HG03378 (cell line): ENCODE measurements at regions not wholly inside any gene's neighbourhood (a gene's known extent, or its start where the extent isn't known, plus 50 kb on each side); places are given as distances from the start of the nearest gene placed in this dataset.

Source experiments
- ATAC-seq: cut with Tn5 transposase; IDR thresholded peaks from one replicate; pipeline ENCODE4 v1.9.1; 2021; ENCODE audit warnings: mild to moderate bottlenecking, moderate library complexity; ENCODE audit not compliant: unreplicated experiment

- ATAC-seq: no peak
These were observed 139.0 kb downstream of the IRX1 start for GRCh38 chr5:3734632-3735031.

GRCh38 chr5:3736466-3736865 is 140.8 kb downstream of the IRX1 start:
- ATAC-seq: no peak

DNA sequence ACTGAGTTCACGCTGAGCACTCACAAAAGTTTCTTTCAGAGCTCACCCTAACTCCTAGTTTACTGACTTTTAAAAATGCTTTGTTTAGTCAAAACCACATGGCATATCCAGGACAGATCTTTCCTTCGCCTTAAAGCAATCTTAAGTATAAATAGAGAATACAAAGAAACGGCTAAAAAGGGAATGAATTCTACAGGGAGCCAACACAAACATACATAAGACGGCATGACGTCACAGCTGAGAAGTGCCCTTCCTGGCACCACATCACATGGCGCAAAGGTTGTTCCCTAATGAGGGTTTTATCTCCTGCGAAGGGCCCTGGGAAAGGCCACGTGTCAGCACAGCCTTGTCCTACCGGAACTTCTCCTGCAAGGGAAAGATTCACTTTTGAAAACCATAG is 141.3 kb downstream of the IRX1 start:
- no peak for ATAC-seq

GRCh38 chr5:3738919-3739318 is 143.3 kb downstream of the IRX1 start:
- ATAC-seq: no peak

DNA sequence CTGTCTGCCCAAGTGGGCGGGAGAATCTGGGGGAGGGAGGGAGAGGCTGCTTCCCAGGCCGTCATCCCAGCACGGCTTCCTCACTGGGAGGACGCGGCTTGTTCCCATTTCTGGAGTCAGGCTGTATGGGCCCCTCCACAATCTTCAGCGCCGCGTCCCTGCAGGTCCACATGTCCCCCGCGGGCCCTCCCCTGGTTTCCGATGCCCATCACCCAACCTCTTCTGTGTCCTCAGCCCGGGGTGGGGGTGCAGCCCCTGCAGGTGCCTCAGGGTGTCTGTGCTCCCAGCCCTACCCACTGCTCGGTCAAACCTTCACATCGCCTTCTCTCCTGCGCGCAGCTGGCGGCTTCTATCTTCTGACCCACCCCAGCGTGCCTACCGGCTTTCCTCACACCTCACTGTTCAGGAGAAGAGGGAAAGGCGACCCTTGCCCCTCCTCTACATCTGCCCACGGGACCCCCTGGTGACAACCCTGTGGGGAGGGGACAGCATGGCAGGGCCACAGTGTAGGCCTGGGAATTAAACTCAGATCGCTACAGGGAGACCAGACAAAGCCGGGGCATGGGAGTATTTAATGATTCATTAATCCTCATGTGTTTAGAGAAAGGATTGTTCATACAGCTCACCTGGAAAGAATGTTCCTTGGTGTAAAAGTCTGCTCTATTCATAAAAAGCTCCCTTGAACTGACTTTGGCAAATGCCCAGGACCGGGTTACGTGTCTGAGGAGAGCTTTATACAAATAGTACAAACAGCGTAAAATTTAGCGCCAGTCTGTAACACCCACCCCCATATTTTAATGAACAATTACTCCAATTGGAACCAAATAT is 145.1 kb downstream of the IRX1 start:
- ATAC-seq: no peak

GRCh38 chr5:3741374-3741770 is 145.7 kb downstream of the IRX1 start:
- no peak for ATAC-seq

GRCh38 chr5:3742750-3743149 is 147.1 kb downstream of the IRX1 start:
- ATAC-seq: no peak

GRCh38 chr5:3751846-3752245 is 156.2 kb downstream of the IRX1 start:
- ATAC-seq: no peak

GRCh38 chr5:3778000-3778550 is 182.4 kb downstream of the IRX1 start:
- ATAC-seq: no peak

GRCh38 chr5:3778945-3779344 is 183.3 kb downstream of the IRX1 start:
- no peak for ATAC-seq

DNA sequence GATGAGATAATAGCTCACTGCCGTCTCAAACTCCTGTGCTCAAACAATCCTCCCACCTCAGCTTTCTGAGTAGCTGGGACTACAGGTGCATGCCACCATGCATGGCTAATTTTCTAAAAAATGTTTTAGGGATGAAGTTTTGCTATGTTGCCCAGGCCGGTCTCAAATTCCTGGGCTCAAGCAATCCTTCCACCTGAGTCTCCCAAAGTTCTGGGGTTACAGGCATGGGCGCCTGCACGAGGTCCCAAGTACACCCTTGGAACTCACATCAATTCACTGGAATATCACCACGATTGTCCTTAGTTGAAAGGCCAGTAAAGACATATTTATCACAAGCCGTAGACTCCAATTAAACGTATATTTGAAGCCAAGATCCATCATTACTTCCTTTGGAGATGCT is 184.6 kb downstream of the IRX1 start:
- ATAC-seq: no peak

DNA sequence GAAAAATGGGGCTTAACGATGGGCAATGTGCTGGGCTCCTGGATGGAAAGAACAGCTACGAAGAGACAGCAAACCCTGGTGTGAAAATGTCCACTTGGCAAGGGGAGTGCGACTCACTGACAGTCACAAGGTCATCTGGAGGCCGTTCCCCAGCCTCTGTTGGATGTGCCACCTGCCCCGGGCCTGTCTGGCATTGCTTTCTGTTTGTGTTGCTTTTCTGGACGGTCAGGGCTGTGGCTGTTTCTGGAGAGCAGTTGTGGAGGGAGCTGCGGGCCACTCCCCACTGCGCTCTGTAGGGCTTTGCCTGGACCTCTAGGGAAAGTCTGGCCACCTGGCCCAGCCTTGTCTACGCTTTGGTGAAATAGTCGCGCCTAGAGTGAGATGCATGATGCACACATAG is 185.3 kb downstream of the IRX1 start:
- no peak for ATAC-seq

DNA sequence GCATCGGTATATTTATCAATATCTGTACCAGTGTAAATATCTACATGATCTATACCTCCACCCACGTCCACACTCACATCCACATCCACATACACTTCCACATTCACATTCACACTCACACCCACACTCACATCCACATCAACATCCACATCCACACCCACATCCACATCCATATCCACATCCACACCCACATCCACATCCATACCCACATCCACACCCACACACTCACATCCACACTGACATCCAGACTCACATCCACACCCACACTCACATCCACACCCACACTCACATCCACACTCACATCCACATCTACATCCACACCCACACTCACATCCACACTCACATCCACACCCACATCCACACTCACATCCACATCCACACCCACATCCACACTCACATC is 189.2 kb downstream of the IRX1 start:
- no peak for ATAC-seq

DNA sequence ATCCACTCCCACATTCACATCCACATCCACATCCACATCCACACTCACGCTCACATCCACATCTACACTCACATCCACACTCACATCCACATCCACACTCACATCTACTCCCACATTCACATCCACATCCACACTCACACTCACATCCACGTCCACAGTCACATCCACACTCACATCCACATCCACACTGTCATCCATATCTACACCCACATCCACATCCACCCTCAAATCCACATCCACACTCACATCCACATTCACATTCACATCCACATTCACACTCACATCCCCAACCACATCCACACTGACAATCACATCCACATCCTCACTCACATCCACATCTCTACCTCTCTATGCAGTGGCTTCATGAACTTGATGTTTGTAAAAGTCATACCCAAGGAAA is 190.5 kb downstream of the IRX1 start:
- ATAC-seq: no peak

GRCh38 chr5:3786891-3787430 is 191.3 kb downstream of the IRX1 start:
- no peak for ATAC-seq

- ATAC-seq: no peak
These were observed 192.0 kb downstream of the IRX1 start for GRCh38 chr5:3787604-3788003.

GRCh38 chr5:3789519-3790193 is 194.0 kb downstream of the IRX1 start:
- ATAC-seq: no peak

DNA sequence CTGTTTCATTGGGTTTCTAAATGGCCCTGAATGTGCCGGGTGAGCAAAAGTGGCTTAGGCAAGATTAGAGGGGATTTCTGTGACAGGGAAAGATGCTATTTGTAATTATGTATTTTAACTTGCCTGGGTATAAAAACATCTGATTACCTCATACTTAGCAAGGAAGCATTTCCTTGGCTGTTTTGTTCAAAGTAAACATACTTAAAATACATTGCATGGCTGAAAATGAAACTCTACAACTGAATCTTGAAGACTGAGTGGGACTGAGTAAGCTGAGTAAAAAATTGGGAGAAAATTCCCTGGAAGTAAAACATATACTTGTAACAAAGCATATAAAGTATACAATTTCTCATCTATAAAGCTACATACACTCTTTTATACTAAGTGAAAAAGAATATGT is 197.5 kb downstream of the IRX1 start:
- ATAC-seq: no peak

GRCh38 chr5:3794611-3795010 is 199.0 kb downstream of the IRX1 start:
- ATAC-seq: no peak

DNA sequence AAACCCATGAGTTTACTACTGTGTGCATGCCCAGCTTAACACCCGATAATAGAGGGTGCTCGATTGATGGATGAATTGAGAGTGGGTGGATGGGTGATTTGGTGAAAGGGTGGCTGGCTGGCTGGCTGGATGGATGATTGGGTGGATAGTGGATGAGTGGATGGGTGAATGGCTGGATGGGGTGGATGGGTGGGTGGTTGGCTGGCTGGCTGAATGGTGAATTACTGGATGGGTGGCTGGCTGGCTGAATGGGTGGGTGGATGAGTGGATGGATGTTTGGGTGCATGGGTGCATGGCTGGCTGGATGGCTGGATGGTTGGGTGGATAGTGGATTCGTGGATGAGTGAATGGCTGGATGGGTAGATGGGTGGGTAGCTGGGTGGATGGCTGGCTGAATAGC is 201.1 kb downstream of the IRX1 start:
- no peak for ATAC-seq

GRCh38 chr5:3801967-3802366 is 206.3 kb downstream of the IRX1 start:
- ATAC-seq: no peak

GRCh38 chr5:3809455-3809854 is 213.8 kb downstream of the IRX1 start:
- ATAC-seq: no peak
